ENCODE measurements at regions not wholly inside any gene's neighbourhood (a gene's known extent, or its start where the extent isn't known, plus 50 kb on each side); places are given as distances from the start of the nearest gene placed in this dataset.
"Not testable (repeated sequence)": the region's sequence is repeated elsewhere in the genome, so short reads cannot be mapped to it uniquely, and the experiment has no call there.

DNA sequence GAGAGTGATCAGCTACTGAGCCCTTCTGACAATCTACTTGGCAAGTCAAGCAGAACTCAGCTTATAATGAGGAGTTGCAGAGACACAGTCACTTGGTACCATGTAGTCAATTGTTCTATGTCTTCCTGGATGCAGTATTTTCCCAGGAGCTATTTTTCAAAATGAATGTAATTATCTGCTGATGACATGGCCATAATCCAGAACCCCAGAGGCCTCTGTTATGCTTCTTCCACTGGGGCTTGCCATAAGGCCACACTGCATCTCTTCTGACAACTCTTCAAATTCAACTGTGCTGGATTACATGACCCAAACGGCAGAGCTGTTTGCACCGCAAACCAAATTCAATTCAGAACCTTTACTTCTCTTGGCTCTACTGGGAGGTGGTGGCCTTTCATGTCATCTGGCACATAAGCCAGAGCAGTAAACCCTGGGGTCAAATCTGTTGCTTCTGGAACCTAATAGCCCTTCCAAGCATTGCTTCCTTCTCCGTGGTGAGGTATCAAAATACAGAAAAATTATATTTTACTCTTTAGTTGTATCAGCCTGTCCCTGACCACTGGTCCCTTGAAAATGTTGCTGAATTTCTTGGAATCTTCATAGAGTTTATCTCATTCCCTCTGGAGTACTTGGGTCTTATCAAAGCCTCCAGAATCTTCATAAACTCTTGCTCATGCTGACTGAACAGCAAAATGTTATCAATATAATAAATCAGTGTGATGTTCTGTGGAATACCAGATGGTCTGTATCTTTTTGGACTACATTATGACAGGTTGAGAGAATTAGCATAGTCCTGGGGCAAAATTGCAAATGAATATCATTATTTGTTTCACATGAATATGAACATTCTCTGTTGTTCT, 79.4 kb upstream of the DCN start:
- DNase-seq = no peak

GRCh38 chr12:91256411-91256810, 73.8 kb upstream of the DCN start:
- DNase-seq = no peak

- no peak for DNase-seq
Observed at GRCh38 chr12:91252341-91252740, 69.7 kb upstream of the DCN start.

DNA sequence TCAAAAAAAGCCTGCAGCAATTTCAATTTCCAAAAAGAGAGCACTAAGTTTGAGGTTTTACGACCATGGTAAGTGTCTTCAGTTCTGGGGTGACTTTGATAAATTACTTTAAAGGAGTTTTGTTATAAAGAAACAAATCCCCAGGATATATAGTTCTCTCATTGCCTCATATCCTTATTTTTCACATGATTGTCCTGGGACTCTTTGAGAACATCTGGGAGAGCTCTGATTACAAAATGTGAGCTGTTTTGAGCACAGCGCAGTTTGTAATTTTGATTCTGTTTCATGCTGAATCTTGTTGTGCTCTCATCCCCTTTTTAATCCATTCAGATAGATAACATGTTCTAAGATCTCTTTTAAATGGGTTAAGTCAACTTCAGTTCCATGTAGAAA, 67.7 kb upstream of the DCN start:
- no peak for DNase-seq

DNA sequence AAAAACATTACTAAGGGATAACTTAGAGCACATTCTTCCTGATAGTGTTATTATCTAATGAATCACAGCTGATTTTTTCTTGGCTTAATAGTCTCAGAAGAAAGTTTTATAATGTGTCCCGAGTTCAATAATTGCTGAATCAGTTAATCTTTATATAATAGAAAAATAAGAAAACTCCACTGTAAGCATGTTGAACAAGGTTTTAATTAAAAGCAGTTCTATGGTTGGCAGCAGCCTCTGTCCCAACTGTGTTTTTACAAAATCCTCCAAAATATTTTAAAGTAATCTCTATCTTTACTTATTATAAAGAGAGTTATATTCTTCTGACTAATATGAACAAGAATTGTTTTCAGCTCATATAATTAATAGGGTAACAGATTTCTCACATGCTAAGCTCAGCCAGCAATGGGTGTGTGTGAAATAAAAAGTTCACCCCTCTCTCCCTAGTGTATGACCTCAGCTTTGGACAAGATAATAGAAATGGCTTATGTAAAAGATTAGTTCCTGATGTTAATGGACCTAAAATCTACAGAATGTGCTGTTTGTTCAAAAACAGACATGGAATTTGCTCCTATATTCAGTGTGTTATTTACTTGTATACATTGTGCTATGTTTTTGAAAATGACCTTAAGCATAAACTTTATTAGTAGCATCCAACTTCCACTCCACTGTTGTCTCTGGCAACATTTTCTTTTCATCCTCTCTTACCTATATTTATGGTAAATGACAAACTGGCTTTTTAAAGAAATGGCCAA, 67.1 kb upstream of the DCN start:
- DNase-seq = no peak

GRCh38 chr12:91249054-91249453, 66.4 kb upstream of the DCN start:
- no peak for DNase-seq

- DNase-seq = not testable (repeated sequence)
Observed at GRCh38 chr12:91243177-91243576, 60.6 kb upstream of the DCN start.

- DNase-seq = no peak
Observed at GRCh38 chr12:91241756-91242155, 59.1 kb upstream of the DCN start.

GRCh38 chr12:91240386-91241095, 57.9 kb upstream of the DCN start:
- no peak for DNase-seq

- DNase-seq = no peak
Observed at GRCh38 chr12:91239481-91239880, 56.9 kb upstream of the DCN start.
